ENCODE measurements at regions not wholly inside any gene's neighbourhood (a gene's known extent, or its start where the extent isn't known, plus 50 kb on each side); places are given as distances from the start of the nearest gene placed in this dataset.

GRCh38 chr5:44245935-44246334 is 143.3 kb downstream of the FGF10 start:
- no peaks in the 10 kb centered on the region for H3K9me3 ChIP-seq (ENCODE audit: control insufficient read depth, insufficient read depth, low read depth, low read length)
- in situ Hi-C loops (cut with HindIII; ENCODE audit: low pct_unique_long_range_greater_than_20kb, low sequenced_read_pairs) (no loop called here), intact Hi-C loops (cut with micrococcal nuclease; ENCODE audit: unreplicated experiment) (no loop called here)
- DNase-seq (ENCODE audit: low read depth, low spot score), result no peak
- H3K36me3 ChIP-seq (ENCODE audit: control insufficient read depth, insufficient read depth, low read length), result no peaks in the 10 kb centered on the region
- no peak overlapping the region for H3K27ac ChIP-seq (ENCODE audit: low read length)
- ATAC-seq, result no peak
- H3K27me3 ChIP-seq (ENCODE audit: control insufficient read depth, insufficient read depth, low read length), result no peaks in the 10 kb centered on the region
- ChIA-PET POLR2A (no interaction called here), CTCF (no interaction called here)
- TF ChIP-seq TCF7L2 (IDR thresholded peaks at IDR 0.05; ENCODE audit: low read depth, low read length) (no peak), CTCF (IDR thresholded peaks at IDR 0.05) (no peak), SIN3A (IDR thresholded peaks at IDR 0.05; ENCODE audit: borderline replicate concordance, insufficient read depth, low read depth, low read length) (no peak), POLR2AphosphoS5 (IDR thresholded peaks at IDR 0.05; ENCODE audit: low read depth, low read length) (no peak), REST (IDR thresholded peaks at IDR 0.05; ENCODE audit: insufficient read depth in 1 of 2, low read depth in 2 of 2, low read length in 1 of 2) (no peak)
- H3K4me3 ChIP-seq (ENCODE audit: low read depth in 2 of 2, low read length in 2 of 2), result no peak overlapping the region
- H3K4me1 ChIP-seq (ENCODE audit: control insufficient read depth, insufficient read depth, low read length), result no peaks in the 10 kb centered on the region
- BruUV-seq (replicated peaks), result no TSS peak

- no peak for ATAC-seq
- H3K4me1 ChIP-seq (ENCODE audit: control insufficient read depth, insufficient read depth, low read length), result no peaks in the 10 kb centered on the region
- no peak for DNase-seq (ENCODE audit: low read depth, low spot score)
- BruUV-seq (replicated peaks), result no TSS peak
- POLR2A ChIA-PET, result no interaction called here
- H3K27me3 ChIP-seq (ENCODE audit: control insufficient read depth, insufficient read depth, low read length), result no peaks in the 10 kb centered on the region
- H3K4me3 ChIP-seq (ENCODE audit: low read depth in 2 of 2, low read length in 2 of 2), result no peak overlapping the region
- TF ChIP-seq POLR2AphosphoS5 (IDR thresholded peaks at IDR 0.05; ENCODE audit: low read depth, low read length) (no peak), REST (IDR thresholded peaks at IDR 0.05; ENCODE audit: insufficient read depth in 1 of 2, low read depth in 2 of 2, low read length in 1 of 2) (no peak), SIN3A (IDR thresholded peaks at IDR 0.05; ENCODE audit: borderline replicate concordance, insufficient read depth, low read depth, low read length) (no peak), CTCF (IDR thresholded peaks at IDR 0.05) (no peak)
- intact Hi-C loops (cut with micrococcal nuclease; ENCODE audit: unreplicated experiment) (no loop called here), in situ Hi-C loops (cut with HindIII; ENCODE audit: low pct_unique_long_range_greater_than_20kb, low sequenced_read_pairs) (no loop called here)
- no peak overlapping the region for H3K27ac ChIP-seq (ENCODE audit: low read length)
- no peaks in the 10 kb centered on the region for H3K9me3 ChIP-seq (ENCODE audit: control insufficient read depth, insufficient read depth, low read depth, low read length)
- no peaks in the 10 kb centered on the region for H3K36me3 ChIP-seq (ENCODE audit: control insufficient read depth, insufficient read depth, low read length)
- CTCF ChIA-PET, result no interaction called here
Observed at GRCh38 chr5:44242791-44243190, 146.4 kb downstream of the FGF10 start.
